ENCODE measurements at regions not wholly inside any gene's neighbourhood (a gene's known extent, or its start where the extent isn't known, plus 50 kb on each side); places are given as distances from the start of the nearest gene placed in this dataset.
"Not testable (repeated sequence)": the region's sequence is repeated elsewhere in the genome, so short reads cannot be mapped to it uniquely, and the experiment has no call there.

GRCh38 chr11:21658654-21659193, 534.2 kb upstream of the ANO5 start:
- no peak for DNase-seq (ENCODE audit: low read depth)
- TF ChIP-seq CTCF (conservative IDR thresholded peaks at IDR 0.05; ENCODE audit: low read depth, low read length): no peak

DNA sequence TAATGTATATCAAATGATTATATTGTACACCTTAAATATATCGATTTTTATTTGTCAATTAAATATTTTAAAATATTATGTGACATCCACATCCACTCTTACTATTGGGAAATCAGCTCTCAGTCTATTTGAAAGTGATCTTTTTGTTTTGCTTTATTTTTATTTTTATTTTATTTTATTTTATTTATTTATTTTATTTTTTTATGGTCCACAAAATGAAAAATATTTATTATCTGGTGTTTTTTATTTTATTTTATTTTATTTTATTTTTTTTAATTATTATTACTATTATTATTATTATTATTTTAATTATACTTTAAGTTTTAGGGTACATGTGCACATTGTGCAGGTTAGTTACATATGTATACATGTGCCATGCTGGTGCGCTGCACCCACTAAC, 533.5 kb upstream of the ANO5 start:
- DNase-seq (ENCODE audit: low read depth); H3K4me3 ChIP-seq (ENCODE audit: low read depth, low read length): not testable (repeated sequence)

More at GRCh38 chr11:21658654-21659193, 534.2 kb upstream of the ANO5 start:
- no peak overlapping the region for H3K4me3 ChIP-seq (ENCODE audit: low read depth, low read length)

- DNase-seq (ENCODE audit: low read depth): no peak
- TF ChIP-seq CTCF (conservative IDR thresholded peaks at IDR 0.05; ENCODE audit: low read depth, low read length): no peak
- H3K4me3 ChIP-seq (ENCODE audit: low read depth, low read length): no peak overlapping the region
Measured at GRCh38 chr11:21659961-21660360, 532.9 kb upstream of the ANO5 start.

GRCh38 chr11:21675049-21675616, 517.8 kb upstream of the ANO5 start:
- no peak for DNase-seq (ENCODE audit: low read depth)
- no peak for TF ChIP-seq CTCF (conservative IDR thresholded peaks at IDR 0.05; ENCODE audit: low read depth, low read length)
- H3K4me3 ChIP-seq (ENCODE audit: low read depth, low read length): no peak overlapping the region

DNA sequence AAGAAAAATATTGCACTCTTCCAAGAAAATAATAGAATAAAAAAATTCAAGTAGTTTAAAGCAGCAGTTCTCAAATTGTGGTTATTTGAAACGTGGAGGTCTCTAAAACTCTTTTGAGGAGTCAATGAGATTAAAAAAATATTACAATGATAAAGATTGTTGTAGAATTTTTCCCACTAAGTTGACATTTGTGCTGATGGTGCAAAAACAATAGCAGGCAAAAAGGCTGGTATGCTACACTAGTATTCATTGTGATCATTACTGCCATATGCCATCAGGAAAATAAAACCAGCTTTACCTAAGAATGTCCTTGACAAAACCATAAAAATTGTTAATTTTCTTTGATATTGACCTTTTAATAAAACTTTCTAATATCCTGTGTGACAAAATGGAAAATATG, 505.2 kb upstream of the ANO5 start:
- TF ChIP-seq CTCF (conservative IDR thresholded peaks at IDR 0.05; ENCODE audit: low read depth, low read length): no peak
- no peak overlapping the region for H3K4me3 ChIP-seq (ENCODE audit: low read depth, low read length)
- no peak for DNase-seq (ENCODE audit: low read depth)

- DNase-seq (ENCODE audit: low read depth): no peak
- no peak for TF ChIP-seq CTCF (conservative IDR thresholded peaks at IDR 0.05; ENCODE audit: low read depth, low read length)
- H3K4me3 ChIP-seq (ENCODE audit: low read depth, low read length): no peak overlapping the region
Measured at GRCh38 chr11:21704539-21704938, 488.3 kb upstream of the ANO5 start.

GRCh38 chr11:21707116-21707739, 485.7 kb upstream of the ANO5 start:
- no peak for TF ChIP-seq CTCF (conservative IDR thresholded peaks at IDR 0.05; ENCODE audit: low read depth, low read length)
- DNase-seq (ENCODE audit: low read depth): no peak
- H3K4me3 ChIP-seq (ENCODE audit: low read depth, low read length): no peak overlapping the region

All from epithelial cell of proximal tubule (primary cell).